Fibroblast of skin of left biceps (primary cell): ENCODE measurements at regions not wholly inside any gene's neighbourhood (a gene's known extent, or its start where the extent isn't known, plus 50 kb on each side); places are given as distances from the start of the nearest gene placed in this dataset.
"Not testable (repeated sequence)": the region's sequence is repeated elsewhere in the genome, so short reads cannot be mapped to it uniquely, and the experiment has no call there.

ENCODE experiments used
- DNase-seq, 2 experiments: peaks; one replicate each; pipeline ENCODE4 v3.0.0-alpha.2; 2013; ENCODE audit warnings: low read depth in 2 of 2

DNA sequence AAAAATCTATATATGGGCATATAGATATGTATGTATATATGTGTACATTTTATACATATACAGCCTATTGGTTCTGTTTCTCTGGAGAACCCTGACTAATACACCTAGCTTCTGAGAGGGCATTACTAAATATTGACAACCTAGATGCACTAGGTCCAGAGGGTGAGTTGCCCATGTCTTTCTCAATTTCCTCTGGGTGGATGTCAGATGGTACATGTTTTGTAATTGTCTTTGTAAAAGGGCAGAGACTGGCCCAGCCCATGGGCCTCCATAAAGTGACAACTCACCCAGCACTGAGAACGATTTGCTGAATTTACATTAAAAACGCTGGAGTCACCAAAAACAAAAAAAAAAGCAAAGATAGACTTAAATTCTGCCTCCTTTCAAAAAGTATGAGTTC, 198.5 kb upstream of the FAM241A start:
- DNase-seq, result no peak

DNA sequence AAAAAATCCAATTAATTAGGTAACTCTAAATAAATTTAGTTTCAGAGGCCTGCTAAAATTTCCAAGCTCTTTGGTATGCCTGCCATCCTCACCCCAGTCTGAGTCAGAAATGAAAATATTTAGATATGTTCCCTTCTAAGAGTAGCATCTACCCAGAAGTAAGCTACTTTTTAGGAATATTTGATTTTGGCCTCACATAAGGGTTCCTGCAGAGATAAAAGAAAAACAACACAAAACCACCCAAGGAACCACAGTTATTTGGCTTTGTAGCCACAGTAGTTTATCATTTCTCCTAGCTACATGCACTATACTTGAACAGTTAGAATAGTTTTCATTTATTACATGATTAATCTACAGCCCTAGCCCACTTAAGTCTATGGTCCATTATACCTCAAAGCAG, 192.6 kb upstream of the FAM241A start:
- DNase-seq, result peak in 1 of 2 experiments; percentile 21

DNA sequence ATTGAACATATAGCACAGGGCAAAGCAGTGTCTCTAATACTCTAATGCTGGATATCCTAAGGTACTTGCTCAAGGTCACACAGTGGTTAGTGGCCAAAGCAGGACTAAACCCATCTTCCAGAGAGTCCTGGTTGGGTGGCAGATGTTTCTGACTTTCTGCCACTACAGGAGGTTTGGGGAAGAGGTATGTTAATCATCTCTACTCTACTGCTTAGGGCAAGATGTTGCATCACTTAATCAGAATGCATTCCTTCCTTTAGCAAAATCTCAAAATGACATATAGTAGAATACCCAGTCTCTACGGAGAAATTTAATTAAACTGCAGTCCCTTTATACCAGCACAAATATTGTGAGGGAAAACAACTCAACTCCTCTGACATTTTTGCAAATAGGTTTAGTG, 190.7 kb upstream of the FAM241A start:
- DNase-seq, result no peak

DNA sequence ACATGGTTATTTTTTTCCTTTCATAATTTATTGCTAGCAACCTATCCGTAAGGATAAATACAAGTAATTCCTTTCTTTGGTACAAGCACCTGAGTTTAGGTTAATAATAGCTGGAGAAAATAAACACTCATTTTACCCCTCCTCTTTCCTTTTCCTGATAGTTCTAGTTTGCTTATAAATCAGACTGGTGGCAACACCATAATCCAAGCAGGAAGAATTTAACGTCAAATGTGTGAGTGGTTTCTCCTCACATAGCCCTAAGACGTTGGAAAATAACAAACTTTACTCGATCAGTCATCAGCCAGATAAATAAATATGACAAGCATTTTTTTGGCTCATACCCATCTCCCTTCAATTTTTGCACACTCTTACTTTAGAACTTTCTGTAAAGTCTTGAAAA, 190.3 kb upstream of the FAM241A start:
- DNase-seq, result no peak

DNA sequence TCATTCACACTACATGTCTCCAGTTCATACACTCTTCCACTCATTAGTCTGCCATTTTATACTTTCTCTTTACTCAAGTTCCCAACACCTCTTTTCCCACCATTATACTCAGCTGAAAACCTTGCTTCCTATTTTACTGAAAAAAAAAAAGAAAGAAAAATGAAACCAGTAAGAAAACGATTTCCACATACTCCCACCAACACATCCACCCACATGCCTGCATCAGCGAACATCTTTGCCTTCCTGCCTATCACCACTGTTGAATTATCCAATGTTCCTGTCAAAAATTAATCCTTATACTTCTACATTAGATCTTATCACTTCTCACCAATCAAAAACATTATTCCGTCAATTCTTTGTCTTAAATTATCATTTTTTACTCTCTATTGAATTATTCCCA, 188.1 kb upstream of the FAM241A start:
- DNase-seq, result no peak

DNA sequence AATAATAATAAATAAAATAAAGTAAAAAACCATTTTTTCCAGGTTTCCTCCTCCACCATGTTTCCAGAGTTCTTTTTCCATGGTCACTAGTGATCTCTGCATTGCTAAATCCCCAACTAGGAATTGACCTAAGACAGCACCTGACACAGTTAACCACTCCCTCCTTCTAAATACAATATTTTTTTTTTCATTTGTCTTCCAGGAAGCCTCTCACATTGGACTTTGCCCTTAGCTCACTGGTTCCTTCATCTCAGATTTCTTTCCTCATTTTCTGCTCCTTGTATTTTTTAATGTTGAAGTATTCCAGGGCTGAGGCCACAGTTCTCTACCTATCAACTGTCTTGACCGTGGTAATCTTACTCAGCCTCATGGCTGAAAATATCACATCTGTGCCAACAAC, 187.3 kb upstream of the FAM241A start:
- no peak for DNase-seq

DNA sequence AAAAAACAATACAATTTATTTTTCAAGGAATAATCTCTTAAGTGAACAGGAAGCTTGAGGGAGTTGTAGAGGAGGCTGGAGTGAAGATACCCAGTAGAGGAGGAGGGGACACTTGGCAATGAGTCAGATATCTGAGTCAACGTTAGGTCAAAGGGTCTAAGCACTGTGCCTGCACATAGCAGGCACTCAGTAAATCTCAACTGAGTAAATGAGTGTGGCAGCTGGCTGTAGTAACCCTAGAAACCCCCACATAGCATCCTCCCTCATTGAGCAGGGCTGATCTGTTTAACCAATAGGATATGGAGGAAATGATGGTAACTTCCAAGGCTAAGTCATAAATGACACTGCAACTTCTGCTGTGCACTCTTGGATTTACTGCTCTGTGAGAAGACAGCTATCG, 186.0 kb upstream of the FAM241A start:
- DNase-seq, result no peak

DNA sequence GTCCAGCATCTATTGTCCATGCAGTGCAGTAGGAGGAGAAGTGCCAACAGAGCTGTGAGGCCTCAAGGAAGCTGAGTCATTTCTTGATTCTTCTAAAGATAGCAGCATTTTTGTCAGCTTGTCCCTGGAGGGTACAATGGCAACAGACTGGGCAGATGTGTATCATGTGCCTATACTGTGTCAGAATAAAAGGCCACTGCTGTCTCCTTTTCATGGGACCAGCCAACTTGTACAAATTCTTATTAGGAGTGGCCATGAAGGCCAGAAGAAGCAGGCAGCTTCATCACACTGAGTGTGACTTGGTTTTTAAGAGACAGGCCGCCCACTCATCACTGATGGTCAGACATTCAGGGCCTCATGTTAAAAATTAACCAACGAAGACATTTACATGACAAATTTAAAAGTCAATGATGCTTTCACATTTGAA, 185.0 kb upstream of the FAM241A start:
- no peak for DNase-seq

DNA sequence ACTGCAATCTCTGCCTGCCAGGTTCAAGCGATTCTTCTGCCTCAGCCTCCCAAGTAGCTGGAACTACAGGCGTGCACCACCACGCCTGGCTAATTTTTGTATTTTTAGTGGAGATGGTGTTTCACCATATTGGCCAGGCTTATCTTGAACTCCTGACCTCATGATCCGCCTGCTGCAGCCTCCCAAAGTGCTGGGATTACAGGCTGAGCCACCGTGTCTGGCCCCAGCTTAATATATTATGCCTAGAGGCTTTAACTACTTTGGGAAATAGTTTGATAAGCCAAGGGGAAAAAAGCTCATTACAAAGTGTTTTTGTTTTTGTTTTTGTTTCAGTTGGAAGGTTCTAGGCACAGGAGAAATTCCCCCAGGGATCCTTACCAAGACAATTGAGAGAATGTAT, 184.2 kb upstream of the FAM241A start:
- DNase-seq, result not testable (repeated sequence)

DNA sequence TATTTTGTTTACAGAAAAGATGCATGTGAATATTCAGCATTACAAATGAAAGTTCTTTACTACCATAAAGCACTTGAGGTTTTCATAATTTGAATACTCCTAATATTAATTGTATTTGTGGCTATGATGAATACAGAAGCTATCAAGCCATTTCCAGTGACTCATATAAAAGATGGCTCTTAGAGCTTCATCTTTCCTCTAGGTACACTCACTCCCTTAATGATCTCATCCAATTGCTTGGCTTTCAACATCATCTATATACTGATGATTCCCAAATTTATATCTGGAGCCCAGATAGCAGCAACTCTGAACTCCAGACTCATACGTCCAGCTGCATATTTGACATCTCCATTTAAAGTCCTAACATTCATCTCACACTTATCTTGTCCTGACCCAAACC, 183.4 kb upstream of the FAM241A start:
- DNase-seq, result peak in 1 of 2 experiments; percentile 20

DNA sequence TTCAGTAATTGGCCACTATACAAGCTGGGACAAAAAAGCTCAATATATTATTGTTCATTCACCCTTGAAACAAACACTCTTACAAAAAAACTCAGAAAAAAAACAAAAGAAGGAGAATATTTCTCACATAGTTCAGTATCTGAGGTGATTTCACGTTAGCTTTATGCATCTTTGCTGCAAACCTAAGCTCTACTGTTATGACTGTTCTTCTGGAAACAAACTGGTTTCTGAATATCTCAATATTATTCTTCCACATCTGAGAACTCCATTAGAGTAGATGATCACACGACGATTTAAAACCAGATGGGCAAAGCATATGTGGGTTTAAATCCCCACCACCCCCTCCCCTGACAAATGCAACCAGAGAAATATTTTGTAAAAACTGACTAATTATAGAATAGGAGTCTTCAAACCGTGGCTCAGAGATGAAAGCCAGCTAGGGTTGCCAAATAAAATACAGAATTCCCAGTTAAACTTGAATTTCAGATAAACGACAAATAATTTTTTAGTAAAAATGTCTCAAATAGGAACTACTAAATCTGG, 182.0 kb upstream of the FAM241A start:
- no peak for DNase-seq

DNA sequence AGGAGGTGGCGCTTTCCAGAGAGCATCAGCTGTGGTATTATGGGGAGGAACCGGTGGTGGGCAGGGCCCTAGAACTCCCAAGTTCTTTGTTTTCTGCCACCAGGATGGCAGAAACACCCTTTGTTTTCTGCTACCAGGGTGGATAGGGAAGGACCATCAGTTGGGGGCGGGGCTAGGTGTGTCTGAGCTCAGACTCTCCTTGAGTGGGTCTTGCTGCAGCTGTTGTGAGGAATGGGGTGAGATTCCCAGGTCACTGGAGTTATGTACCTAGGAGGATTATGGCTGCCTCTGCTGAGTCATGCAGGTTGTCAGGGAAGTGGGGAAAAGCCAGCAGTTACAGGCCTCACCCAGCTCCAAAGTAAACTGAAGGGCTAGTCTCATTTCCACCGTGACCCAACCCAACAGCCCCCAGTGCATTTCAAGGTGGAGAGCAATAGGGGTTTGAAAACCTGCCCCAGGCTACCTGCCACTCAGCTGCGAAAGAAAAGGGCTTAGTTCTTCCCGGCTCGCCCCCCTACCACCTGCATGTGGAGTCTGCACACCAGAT, 167.8 kb upstream of the FAM241A start:
- no peak for DNase-seq

DNA sequence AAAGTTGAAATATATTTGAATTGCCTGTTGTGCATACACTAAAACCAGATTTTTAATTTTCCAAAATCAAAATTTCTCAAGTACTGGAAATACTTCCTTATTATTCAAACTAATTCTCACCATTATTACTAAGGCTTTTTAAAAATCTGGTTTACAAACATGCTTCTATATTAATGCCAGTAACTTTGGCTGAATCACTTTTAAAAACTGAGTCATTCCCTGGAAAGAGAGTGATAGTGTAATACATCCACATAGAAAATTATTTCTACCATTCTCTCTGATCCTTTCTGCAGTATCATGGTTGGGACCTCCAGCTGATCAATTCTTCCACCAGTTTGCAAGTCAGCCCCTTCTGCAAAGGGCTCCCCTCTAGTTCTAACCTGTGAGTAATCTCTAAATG, 165.3 kb upstream of the FAM241A start:
- no peak for DNase-seq

DNA sequence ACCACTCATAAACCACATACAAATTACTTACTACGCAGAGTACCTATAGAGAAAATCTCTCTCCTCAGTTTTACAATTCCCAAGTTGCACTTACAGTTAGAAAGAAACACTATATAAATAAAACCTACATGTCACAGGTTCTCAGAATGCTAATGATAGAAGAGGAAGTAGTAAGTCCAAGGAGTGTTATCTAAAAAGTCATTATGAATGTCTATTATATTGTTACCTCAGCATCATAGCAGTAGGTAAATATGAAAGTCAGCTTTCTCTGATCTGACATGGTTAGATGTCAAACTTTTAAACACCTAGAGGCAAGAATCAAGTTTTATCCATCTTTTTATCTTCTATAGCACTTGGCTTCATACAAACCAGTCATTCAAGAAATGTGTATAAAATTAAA, 163.2 kb upstream of the FAM241A start:
- no peak for DNase-seq

DNA sequence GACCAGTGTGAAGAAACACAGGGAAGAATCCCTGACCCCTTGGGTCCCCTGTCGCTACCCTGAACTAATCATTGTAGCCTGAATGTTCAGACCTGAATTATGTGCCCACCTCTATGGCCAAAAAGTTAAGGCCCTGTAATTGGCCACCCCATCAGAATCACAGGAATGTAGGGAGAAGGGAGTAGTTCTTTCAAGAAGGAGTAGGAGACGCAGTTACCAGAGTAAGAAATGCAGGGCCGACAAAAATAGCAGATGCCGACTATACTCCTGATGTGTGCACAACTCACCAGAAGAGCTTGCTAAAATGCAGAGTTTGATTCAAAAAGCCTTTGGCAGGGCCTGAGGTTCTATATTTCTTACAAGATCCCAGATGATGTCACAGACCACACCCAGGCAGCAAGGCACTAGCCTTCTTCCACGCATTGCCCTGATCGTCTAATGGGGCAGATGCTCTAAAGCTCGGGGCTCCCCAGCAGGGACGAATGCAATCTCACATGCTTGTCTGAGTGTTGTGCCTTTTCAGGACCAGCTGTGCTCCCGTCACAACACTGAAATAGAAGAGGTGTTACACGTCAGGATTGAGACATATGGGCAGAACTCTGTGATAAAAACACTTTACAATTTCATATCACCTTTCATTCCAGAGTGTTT, 161.0 kb upstream of the FAM241A start:
- DNase-seq, result no peak

DNA sequence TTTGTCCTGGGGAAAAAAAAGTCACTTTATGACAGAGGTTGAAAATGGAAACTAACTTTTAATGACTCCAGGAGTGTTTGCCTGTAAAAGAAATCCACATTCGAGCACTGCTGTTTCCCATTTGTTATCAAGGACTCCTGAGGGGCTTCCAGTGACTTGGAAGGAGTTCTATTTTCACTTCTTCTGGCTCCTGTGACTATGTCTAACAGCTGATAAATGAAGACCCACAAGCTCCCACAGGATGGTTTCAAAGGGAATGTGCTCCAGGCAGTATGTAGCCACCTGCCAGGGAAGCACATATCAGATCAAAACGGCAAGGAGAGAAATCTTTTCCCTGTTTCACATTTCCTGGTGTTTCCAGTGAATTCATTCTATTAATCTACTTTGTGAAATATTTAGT, 159.8 kb upstream of the FAM241A start:
- no peak for DNase-seq

DNA sequence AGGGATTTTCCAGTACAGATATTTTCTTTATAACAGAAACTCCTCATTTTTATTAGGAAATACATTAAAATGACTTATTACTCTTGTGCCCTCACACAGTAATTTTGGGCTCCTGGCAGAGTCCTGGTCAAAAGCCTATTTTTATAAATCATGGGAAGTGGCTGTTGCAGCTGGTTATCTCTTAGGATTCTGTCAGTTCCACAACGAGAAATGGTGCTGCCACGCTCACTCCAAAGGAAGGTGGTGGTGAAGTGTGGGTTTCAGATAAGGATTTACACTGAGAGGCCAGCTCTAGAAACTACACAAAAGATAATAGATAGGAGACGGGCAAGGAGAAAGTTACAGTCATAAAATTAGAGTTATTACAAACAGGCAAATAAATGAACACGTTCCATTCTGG, 159.2 kb upstream of the FAM241A start:
- DNase-seq, result no peak

DNA sequence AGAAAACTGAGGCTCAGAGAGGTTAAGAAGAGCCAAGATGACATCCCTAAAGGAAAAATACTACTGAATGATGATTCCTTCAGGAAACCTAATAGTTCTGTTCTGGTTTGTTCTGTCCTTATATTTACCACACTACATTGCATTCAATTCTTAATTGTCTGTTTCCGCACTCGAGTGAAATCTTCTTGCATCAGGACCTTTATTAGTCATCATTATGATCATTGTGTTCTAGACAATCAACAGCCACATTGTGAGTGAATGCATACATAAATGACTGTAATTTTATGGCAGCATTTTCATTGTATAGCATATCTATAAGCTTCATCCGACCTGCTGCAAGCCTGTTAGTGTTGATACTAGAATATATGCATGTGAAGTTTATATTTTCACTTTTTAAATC, 156.7 kb upstream of the FAM241A start:
- DNase-seq, result no peak

DNA sequence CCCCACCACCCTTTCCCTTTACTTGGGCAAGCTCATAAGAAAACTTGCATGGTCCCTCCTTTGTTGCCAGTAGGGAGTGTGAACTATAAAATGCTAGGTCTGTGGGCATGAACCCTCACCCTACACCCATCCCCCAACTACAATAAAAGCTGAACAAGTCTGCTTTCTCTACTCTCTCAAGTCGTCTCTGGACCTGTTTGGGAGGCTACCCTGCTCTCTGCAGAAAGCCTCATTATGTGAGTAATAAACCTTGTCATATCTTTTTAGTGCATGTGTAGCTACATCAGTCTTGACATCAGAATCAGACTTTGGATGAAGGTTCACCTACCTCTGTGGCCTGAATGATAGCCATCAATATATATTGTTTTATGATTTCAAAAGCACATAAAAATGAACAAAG, 155.4 kb upstream of the FAM241A start:
- no peak for DNase-seq

DNA sequence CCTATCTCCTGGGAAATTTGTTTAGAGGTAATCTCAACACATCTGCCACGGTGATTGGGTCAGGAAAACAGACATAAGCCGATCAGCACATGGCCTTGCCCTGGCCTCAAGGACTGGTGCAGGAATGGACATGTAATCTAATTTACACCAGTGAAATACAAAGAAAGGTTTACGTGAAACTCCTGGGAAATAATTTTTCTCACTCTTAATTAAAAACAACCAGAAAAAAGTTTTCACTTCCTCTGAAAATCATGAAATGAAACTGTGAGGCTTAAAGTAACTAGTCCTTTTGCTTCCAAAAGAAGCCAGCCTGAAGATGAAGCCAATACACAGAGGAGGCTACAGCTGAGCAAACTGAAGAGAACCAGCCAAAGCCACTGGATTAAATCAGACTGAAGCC, 154.1 kb upstream of the FAM241A start:
- no peak for DNase-seq

DNA sequence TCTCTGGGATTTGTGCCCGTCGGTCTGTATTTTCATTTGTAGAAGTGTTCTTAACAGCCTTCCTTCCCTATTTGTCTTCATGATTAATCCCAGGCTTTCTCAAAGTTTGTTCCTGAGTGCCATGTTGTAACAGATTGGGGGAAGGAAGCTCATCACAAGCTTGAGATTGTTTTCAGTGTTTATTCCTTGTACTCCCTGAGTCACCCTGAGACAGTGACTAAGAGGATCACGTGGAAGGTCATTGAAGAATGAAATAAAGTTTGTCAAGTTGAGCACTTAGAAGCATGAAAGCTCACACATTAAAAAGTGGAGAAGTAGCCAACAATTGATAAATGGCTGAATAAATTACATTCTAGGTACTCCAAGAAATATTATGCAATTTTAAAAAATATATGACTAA, 153.5 kb upstream of the FAM241A start:
- DNase-seq, result peak; percentile 37 to 38

DNA sequence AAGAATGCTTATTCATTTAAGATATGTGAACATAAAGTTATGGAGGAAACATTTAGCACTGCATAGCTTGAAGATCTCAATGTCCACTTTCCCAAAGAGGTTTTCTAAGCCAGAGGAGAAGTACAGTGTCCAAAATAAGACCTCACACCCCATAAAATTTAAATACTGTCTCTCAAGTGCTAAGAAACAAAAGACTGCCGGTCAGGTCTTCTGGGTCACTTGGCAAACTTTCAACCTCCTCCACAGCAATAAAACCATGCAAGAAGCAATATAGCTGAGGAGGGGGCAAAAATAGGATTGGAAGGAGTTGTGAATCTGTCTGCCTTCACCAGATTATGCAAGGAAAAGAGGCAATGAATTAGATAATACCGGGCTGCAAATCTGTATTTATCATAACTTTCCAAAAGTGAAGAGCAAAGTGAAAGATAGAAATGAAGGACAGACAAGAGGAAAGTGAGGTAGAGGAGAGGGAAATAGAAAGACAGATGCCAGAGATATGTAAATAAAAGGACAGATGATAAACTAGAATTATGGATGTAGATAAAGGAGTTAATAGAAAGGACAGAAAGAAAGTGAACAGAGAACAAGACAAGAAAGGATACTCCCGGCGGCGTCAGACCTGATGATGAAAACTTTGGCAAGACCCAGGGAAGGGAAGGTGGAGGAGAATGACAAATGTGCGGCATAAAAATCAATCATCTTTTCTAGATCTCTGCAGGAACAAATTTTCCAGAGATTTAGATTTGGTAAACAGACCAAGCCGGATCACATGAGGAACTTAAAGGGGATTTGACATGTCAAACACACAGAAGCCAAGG, 152.7 kb upstream of the FAM241A start:
- DNase-seq, result no peak

DNA sequence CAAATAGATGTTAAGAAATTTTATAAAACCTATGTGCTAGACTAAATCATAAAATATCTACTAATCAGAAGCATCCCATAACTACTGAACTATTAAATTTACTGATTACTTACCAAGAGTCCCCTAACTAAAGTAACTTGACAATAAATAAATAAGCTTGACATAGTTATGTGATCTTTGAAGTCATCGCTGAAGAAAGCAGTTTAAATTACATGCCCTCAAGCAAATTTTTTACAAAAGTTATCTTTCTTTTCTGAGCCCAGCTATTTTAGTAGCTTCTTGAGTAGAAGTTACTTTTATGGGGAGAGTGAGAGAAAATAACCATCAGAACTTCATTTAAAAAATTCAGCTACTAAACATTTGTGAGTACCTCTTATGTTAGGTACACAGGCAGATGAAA, 150.9 kb upstream of the FAM241A start:
- DNase-seq, result no peak
